ENCODE measurements at regions not wholly inside any gene's neighbourhood (a gene's known extent, or its start where the extent isn't known, plus 50 kb on each side); places are given as distances from the start of the nearest gene placed in this dataset.

DNA sequence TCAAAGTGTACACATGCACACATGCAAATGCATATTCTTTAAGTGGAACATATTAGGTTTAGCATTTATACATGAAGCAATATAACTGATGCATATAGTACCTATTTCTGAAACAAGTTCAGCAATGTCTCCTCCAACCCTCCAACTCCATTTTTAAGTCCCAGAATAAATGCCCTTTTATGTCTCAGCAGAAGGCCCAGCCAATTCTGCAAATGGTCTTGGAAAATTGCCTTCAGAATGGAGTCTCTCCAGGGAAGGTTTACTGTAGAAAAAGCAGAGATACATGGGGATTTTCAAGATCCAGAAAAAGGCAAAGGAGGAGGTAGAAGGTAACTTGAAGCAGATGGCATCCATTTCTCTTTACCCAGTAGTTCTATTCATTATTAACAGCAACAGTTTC lies 633.3 kb downstream of the MAFB start:
- no peak for TF ChIP-seq CTCF (IDR thresholded peaks at IDR 0.05; ENCODE audit: insufficient read depth, low read length, poor library complexity, severe bottlenecking)
- no peak for TF ChIP-seq EZH2phosphoT487 (conservative IDR thresholded peaks at IDR 0.05; ENCODE audit: low read length)

Measured in SU-DHL-6 (cell line).